ENCODE measurements at regions not wholly inside any gene's neighbourhood (a gene's known extent, or its start where the extent isn't known, plus 50 kb on each side); places are given as distances from the start of the nearest gene placed in this dataset.

DNA sequence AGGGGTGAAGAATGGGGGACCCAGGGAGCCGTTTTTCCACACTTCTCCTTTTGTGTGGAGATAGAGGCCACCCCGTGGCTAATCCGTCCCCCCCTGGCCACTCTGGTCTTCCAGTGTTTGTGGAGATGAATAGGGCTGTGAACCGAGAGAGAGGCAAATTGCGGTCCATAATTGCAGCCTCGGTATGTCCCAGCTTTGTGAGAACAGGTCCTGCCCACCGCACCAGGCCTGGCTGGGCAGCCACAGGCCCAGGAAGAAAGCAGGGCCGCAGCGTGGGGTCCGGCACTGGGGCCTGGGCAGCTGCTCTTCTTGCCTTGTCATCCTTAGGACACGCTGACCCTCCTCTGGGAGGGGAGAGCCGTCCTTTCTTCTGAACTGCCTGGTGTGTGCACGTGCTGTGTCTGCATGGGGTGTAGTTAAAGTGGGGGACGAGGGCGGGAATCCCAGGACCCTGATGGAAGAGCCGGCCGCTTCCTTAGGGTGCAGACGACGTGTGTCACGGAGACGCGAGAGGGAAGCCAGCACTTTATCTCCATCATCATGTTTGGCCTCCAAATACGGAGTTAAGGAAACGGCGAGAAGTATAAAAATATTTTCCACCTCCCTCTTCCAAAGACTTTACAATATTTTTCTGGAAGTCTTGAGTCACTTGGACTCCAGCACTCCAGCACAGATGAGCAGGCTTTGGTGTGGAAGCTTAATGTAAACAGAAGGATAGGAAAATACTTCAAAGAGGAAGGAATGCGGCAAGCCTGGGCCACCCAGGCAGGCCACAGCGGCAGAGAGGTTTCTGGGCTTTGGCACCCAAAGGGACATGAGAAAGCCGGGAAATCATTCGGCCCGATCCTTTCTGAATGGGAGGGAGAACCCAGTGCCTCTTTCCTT is 1248.4 kb downstream of the BRD1 start:
- TF ChIP-seq, protein P1, sequence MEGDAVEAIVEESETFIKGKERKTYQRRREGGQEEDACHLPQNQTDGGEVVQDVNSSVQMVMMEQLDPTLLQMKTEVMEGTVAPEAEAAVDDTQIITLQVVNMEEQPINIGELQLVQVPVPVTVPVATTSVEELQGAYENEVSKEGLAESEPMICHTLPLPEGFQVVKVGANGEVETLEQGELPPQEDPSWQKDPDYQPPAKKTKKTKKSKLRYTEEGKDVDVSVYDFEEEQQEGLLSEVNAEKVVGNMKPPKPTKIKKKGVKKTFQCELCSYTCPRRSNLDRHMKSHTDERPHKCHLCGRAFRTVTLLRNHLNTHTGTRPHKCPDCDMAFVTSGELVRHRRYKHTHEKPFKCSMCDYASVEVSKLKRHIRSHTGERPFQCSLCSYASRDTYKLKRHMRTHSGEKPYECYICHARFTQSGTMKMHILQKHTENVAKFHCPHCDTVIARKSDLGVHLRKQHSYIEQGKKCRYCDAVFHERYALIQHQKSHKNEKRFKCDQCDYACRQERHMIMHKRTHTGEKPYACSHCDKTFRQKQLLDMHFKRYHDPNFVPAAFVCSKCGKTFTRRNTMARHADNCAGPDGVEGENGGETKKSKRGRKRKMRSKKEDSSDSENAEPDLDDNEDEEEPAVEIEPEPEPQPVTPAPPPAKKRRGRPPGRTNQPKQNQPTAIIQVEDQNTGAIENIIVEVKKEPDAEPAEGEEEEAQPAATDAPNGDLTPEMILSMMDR (conservative IDR thresholded peaks at IDR 0.05; ENCODE audit: low read length): no peak
- no peak for TF ChIP-seq EZH2phosphoT487 (IDR thresholded peaks at IDR 0.05; ENCODE audit: borderline replicate concordance)
